22Rv1 (cell line): ENCODE measurements at regions not wholly inside any gene's neighbourhood (a gene's known extent, or its start where the extent isn't known, plus 50 kb on each side); places are given as distances from the start of the nearest gene placed in this dataset.
"Not testable (repeated sequence)": the region's sequence is repeated elsewhere in the genome, so short reads cannot be mapped to it uniquely, and the experiment has no call there.

Experiments
- H3K27ac ChIP-seq: fragments of 450-650 bp; 2 replicates; pipeline ENCODE4 v1.5.1; 2017
- CTCF ChIP-seq: fragments of 450-650 bp; IDR thresholded peaks from 2 replicates; pipeline ENCODE4 v1.5.1; 2017; ENCODE audit warnings: mild to moderate bottlenecking
- ZFX ChIP-seq: fragments of 450-650 bp; IDR thresholded peaks from 2 replicates; pipeline ENCODE4 v1.6.1; 2017; ENCODE audit warnings: antibody characterized with exemption, borderline replicate concordance

GRCh38 chr1:242629396-242629795, 104.9 kb upstream of the PLD5 start:
- H3K27ac ChIP-seq: no peak overlapping the region
- TF ChIP-seq ZFX (no peak), CTCF (no peak)

- no peak overlapping the region for H3K27ac ChIP-seq
- TF ChIP-seq CTCF (no peak), ZFX (no peak)
Observed at GRCh38 chr1:242623756-242624155, 99.3 kb upstream of the PLD5 start.

- no peak overlapping the region for H3K27ac ChIP-seq
- TF ChIP-seq ZFX: no peak
- no peak for TF ChIP-seq CTCF
Observed at GRCh38 chr1:242623119-242623518, 98.6 kb upstream of the PLD5 start.

- H3K27ac ChIP-seq: no peak overlapping the region
- TF ChIP-seq CTCF: no peak
- no peak for TF ChIP-seq ZFX
Observed at GRCh38 chr1:242613266-242613815, 88.8 kb upstream of the PLD5 start.

GRCh38 chr1:242610209-242610608, 85.7 kb upstream of the PLD5 start:
- no peak overlapping the region for H3K27ac ChIP-seq
- no peak for TF ChIP-seq ZFX
- TF ChIP-seq CTCF: no peak

- TF ChIP-seq CTCF (no peak), ZFX (no peak)
- H3K27ac ChIP-seq: no peak overlapping the region
Observed at GRCh38 chr1:242605521-242605920, 81.0 kb upstream of the PLD5 start.

GRCh38 chr1:242602001-242602400, 77.5 kb upstream of the PLD5 start:
- no peak overlapping the region for H3K27ac ChIP-seq
- TF ChIP-seq ZFX (no peak), CTCF (no peak)

GRCh38 chr1:242593756-242594155, 69.3 kb upstream of the PLD5 start:
- H3K27ac ChIP-seq: not testable (repeated sequence)
